K562 (cell line): ENCODE measurements at regions not wholly inside any gene's neighbourhood (a gene's known extent, or its start where the extent isn't known, plus 50 kb on each side); places are given as distances from the start of the nearest gene placed in this dataset.

Experiments used
- ATAC-seq: fragments of 200-7000 bp; cut with Tn5 transposase; 3 replicates; pipeline ENCODE4 v1.9.1; 2020; ENCODE audit warnings: moderate library complexity
- BruUV-seq: library from RNA; stranded (reverse); fragments of 400-500 nt; replicated peaks from 2 replicates; lab custom pipeline; 2021; lab: Mats Ljungman, UMichigan
- CTCF ChIA-PET: fragments of 300-600 bp; formaldehyde crosslinking; extraction: SDS; loops from one replicate; lab custom pipeline; 2021; ENCODE audit warnings: low intra/inter-chr PET ratio; lab: Yijun Ruan, JAX
- POLR2A ChIA-PET: fragments of 300-600, 350-650 bp; sonication (Branson Sonifier 250); formaldehyde crosslinking; extraction: SDS; loops from one replicate; lab custom pipeline; 2021; ENCODE audit warnings: antibody characterized with exemption, inconsistent platforms; lab: Yijun Ruan, JAX
- DNase-seq, 4 experiments: peaks; one replicate each; pipeline versions ENCODE4 v3.0.0 to v3.0.0-alpha.2; 2011 to 2018; ENCODE audit warnings: low spot score in 3 of 4, mixed read lengths in 3 of 4; ENCODE audit errors: extremely low read depth in 1 of 4
- FAIRE-seq: peaks from 2 replicates; lab custom pipeline; 2011; peaks lifted over from hg19 to GRCh38; lab: Jason Lieb, UNC
- H2AFZ ChIP-seq: 2 replicates; pipeline ENCODE4 v1.6.0; 2011; ENCODE audit warnings: low read depth, low read length, control low read depth, inconsistent platforms
- H3K27ac ChIP-seq: fragments of 200-600 bp; 3 replicates; pipeline ENCODE4 v1.8.0; 2011; ENCODE audit warnings: low read depth, mild to moderate bottlenecking, control low read depth, inconsistent platforms, low read length, moderate library complexity, mixed read lengths; ENCODE audit errors: extremely low read depth
- H3K27me3 ChIP-seq, 2 experiments: fragments of 300-600 bp in 1 of 2; 2 replicates in 1 of 2; 3 replicates in 1 of 2; pipeline versions ENCODE4 v1.6.0 to v1.8.0; 2011; ENCODE audit warnings: inconsistent platforms in 2 of 2, low read length in 2 of 2, mild to moderate bottlenecking in 1 of 2, mixed read lengths in 1 of 2, moderate library complexity in 1 of 2; ENCODE audit not compliant: control insufficient read depth in 2 of 2, insufficient read depth in 2 of 2
- H3K36me3 ChIP-seq: fragments of 300-600 bp; 3 replicates; pipeline ENCODE4 v1.8.0; 2011; ENCODE audit warnings: mild to moderate bottlenecking, low read length, inconsistent platforms; ENCODE audit not compliant: control insufficient read depth, insufficient read depth
- H3K4me1 ChIP-seq, 2 experiments: fragments of 200-600 bp in 1 of 2; replicated peaks in 1 of 2; 2 replicates in 1 of 2; 3 replicates in 1 of 2; pipeline versions ENCODE4 v1.5.1 to v1.8.0; 2011; ENCODE audit warnings: inconsistent platforms in 2 of 2, low read length in 2 of 2, mild to moderate bottlenecking in 1 of 2, mixed read lengths in 1 of 2, moderate library complexity in 1 of 2; ENCODE audit not compliant: control insufficient read depth in 2 of 2, insufficient read depth in 2 of 2
- H3K4me2 ChIP-seq: 2 replicates; pipeline ENCODE4 v1.6.1; 2011; ENCODE audit warnings: low read length, control low read depth, inconsistent platforms, mixed read lengths; ENCODE audit not compliant: insufficient read depth
- H3K4me3 ChIP-seq: fragments of 200-600 bp; sonication (generic), shearing (Covaris generic); 2 replicates; pipeline ENCODE4 v1.5.1; 2016; ENCODE audit warnings: control low read depth, inconsistent platforms
- H3K79me2 ChIP-seq: fragments of 200-600 bp; 3 replicates; pipeline ENCODE4 v1.8.0; 2011; ENCODE audit warnings: low read length, inconsistent platforms; ENCODE audit not compliant: control insufficient read depth, insufficient read depth
- H3K9ac ChIP-seq, 2 experiments: 2 replicates each; pipeline versions ENCODE4 v1.6.0 to v1.6.1; 2011; ENCODE audit warnings: low read depth in 2 of 2, low read length in 2 of 2, control low read depth in 1 of 2, inconsistent platforms in 1 of 2, mild to moderate bottlenecking in 1 of 2, mixed read lengths in 1 of 2; ENCODE audit not compliant: insufficient read depth in 1 of 2
- H3K9me1 ChIP-seq: one replicate; pipeline ENCODE4 v1.6.0; 2011; ENCODE audit warnings: inconsistent platforms, mild to moderate bottlenecking, low read length, moderate library complexity; ENCODE audit not compliant: control insufficient read depth, insufficient read depth
- H3K9me3 ChIP-seq: replicated peaks from 2 replicates; pipeline ENCODE4 v1.5.1; 2011; ENCODE audit warnings: low read depth, low read length, inconsistent platforms; ENCODE audit not compliant: control insufficient read depth, insufficient read depth
- H4K20me1 ChIP-seq: replicated peaks from 2 replicates; pipeline ENCODE4 v1.6.1; 2011; ENCODE audit warnings: low read length, inconsistent platforms, mixed read lengths; ENCODE audit not compliant: control insufficient read depth, insufficient read depth
- ATF7 ChIP-seq: fragments of 450-650 bp; IDR thresholded peaks from 2 replicates; pipeline ENCODE4 v1.7.1; 2014; ENCODE audit warnings: mild to moderate bottlenecking, moderate library complexity
- FOXJ2 ChIP-seq: fragments of 200-800 bp; sonication (Bioruptor generic); IDR thresholded peaks from 2 replicates; pipeline ENCODE4 v1.6.1; 2016; ENCODE audit warnings: missing genetic modification characterization, missing compliant biosample characterization
- FOXK2 ChIP-seq, 2 experiments: fragments of 450-650 bp; IDR thresholded peaks in 1 of 2; conservative IDR thresholded peaks in 1 of 2; 2 replicates each; pipeline ENCODE4 v1.6.1; 2016; ENCODE audit warnings: low read depth in 2 of 2, mild to moderate bottlenecking in 1 of 2
- IFI16 ChIP-seq: fragments of 250-450 bp; sonication (Bioruptor Pico); IDR thresholded peaks from 2 replicates; pipeline ENCODE4 v2.1.2; 2022; ENCODE audit warnings: mild to moderate bottlenecking, inconsistent platforms
- L3MBTL2 ChIP-seq: fragments of 450-650 bp; IDR thresholded peaks from 2 replicates; pipeline ENCODE4 v1.6.1; 2016; ENCODE audit warnings: mild to moderate bottlenecking, moderate library complexity
- RB1 ChIP-seq: fragments of 450-650 bp; IDR thresholded peaks from 2 replicates; pipeline ENCODE4 v1.6.1; 2017; ENCODE audit warnings: low read depth, mild to moderate bottlenecking
- WGBS: fragments of 100-300 bp; shearing (Covaris generic); methylation state at CpG from one replicate; pipeline ENCODE4 v1.1.6; 2016; ENCODE audit warnings: low coverage, mixed read lengths; ENCODE audit not compliant: insufficient coverage; ENCODE audit errors: missing lambda C conversion rate; 5-methylcytosine and 5-hydroxymethylcytosine counted together
- in situ Hi-C: fragments of 300-500 bp; cut with MboI; formaldehyde crosslinking; loops from 4 replicates; pipeline ENCODE4 v1.15.0; 2018; ENCODE audit warnings: inconsistent platforms, mixed read lengths
- intact Hi-C: fragments of 100-400 bp; cut with micrococcal nuclease; formaldehyde crosslinking; loops from 2 replicates; pipeline ENCODE4 v1.14.2; 2022
- TF ChIP-seq, protein P1 (sequence below): sonication (generic); formaldehyde crosslinking; IDR thresholded peaks from 2 replicates; pipeline ENCODE4 v1.8.1; 2023; ENCODE audit warnings: mild to moderate bottlenecking, missing genetic modification reagents

DNA sequence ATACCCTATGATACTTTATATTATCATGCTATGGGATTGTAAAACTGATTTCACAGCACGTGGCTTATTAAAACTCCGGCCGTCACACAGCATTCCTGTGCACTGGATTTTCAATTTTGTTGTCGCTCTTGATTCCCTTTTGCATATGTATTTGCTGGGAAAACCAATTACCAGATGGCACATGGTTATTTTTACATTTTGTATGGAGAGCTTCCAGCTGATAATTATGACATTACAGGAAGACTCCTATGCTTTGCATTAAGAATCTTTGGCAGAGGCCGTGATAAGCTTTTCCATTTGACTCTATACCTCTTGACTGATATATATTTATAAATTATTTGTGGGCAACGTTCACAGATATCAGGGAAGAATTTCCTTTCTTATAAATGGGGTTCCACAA, 381.2 kb upstream of the RORB start:
- ChIA-PET POLR2A (no interaction called here), CTCF (no interaction called here)
- Histone ChIP-seq H3K27ac (no peak overlapping the region), H3K79me2 (no peaks in the 10 kb centered on the region), H3K4me3 (no peak overlapping the region), H3K9me3 (no peaks in the 10 kb centered on the region), H4K20me1 (no peaks in the 10 kb centered on the region), H3K4me2 (no peak overlapping the region), H2AFZ (no peak overlapping the region), H3K36me3 (no peaks in the 10 kb centered on the region), H3K9me1 (no peaks in the 10 kb centered on the region), H3K9ac (no peak overlapping the region), H3K27me3 (no peaks in the 10 kb centered on the region), H3K4me1 (no peaks in the 10 kb centered on the region)
- BruUV-seq = no TSS peak
- DNase-seq (no peak), ATAC-seq (no peak), FAIRE-seq (no peak)
- in situ Hi-C loops = no loop called here
- TF ChIP-seq ATF7 = no peak
- no peak for TF ChIP-seq RB1
- no peak for TF ChIP-seq FOXJ2
- TF ChIP-seq L3MBTL2 = no peak
- no peak for TF ChIP-seq IFI16 (CRISPR knock-in tag)
- no peak for TF ChIP-seq FOXK2 (conservative IDR thresholded peaks at IDR 0.05 in 1 of 2, IDR thresholded peaks at IDR 0.05 in 1 of 2; ENCODE audit: low read depth in 2 of 2)
- TF ChIP-seq, protein P1, sequence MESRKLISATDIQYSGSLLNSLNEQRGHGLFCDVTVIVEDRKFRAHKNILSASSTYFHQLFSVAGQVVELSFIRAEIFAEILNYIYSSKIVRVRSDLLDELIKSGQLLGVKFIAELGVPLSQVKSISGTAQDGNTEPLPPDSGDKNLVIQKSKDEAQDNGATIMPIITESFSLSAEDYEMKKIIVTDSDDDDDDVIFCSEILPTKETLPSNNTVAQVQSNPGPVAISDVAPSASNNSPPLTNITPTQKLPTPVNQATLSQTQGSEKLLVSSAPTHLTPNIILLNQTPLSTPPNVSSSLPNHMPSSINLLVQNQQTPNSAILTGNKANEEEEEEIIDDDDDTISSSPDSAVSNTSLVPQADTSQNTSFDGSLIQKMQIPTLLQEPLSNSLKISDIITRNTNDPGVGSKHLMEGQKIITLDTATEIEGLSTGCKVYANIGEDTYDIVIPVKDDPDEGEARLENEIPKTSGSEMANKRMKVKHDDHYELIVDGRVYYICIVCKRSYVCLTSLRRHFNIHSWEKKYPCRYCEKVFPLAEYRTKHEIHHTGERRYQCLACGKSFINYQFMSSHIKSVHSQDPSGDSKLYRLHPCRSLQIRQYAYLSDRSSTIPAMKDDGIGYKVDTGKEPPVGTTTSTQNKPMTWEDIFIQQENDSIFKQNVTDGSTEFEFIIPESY (CRISPR knock-in tag) = no peak
- WGBS = 1% methylated on average over 6 of the region's 6 CpGs
- intact Hi-C loops = no loop called here
